ENCODE measurements at regions not wholly inside any gene's neighbourhood (a gene's known extent, or its start where the extent isn't known, plus 50 kb on each side); places are given as distances from the start of the nearest gene placed in this dataset.

DNA sequence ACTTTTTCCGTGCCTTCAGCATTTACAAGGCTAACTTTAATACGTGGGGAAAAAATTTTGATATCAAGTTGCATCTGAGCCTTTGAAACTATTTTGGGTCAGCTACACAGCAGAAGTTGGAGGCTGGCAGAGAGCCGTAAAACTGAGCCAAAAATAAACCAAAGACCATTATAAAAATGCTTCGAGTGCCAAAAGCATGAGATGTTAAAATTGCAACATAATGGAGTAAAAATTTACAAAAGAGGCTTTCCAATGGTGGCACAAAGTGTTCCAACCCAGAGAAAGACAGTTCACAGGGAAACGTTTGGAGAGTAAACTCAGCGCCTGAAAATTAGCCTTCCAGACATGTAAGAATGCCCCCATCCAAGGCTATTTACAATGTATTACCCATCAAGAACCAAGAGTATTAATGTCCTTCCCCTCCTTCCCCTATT, 190.3 kb downstream of the TLE1 start:
- DNase-seq = no peak
- H3K4me1 ChIP-seq (replicated peaks; ENCODE audit: insufficient read depth) = no peaks in the 10 kb centered on the region
- no peak overlapping the region for H3K4me3 ChIP-seq
- ChIA-PET CTCF (no interaction called here), POLR2A (ENCODE audit: unreplicated experiment) (interaction anchor here (0.6 kb wide), 1 partner anchor 110 kb away, joined by 4 read pairs; no protein-coding TSS in a partner anchor)
- intact Hi-C loops (cut with micrococcal nuclease; ENCODE audit: unreplicated experiment) = loop anchor here (10.0 kb wide), 1 partner anchor 184 kb away; no protein-coding TSS in a partner anchor
- H4K20me1 ChIP-seq (ENCODE audit: insufficient read depth) = no peaks in the 10 kb centered on the region
- H3K4me2 ChIP-seq = no peak overlapping the region
- H3K9me3 ChIP-seq (ENCODE audit: insufficient read depth, low read depth) = no peaks in the 10 kb centered on the region
- no peaks in the 10 kb centered on the region for H3K9me2 ChIP-seq (ENCODE audit: insufficient read depth)
- no peaks in the 10 kb centered on the region for H3K79me2 ChIP-seq (ENCODE audit: low read depth)
- no peak overlapping the region; the same call in 1 of the 2 replicates for H2AFZ ChIP-seq
- no peaks in the 10 kb centered on the region for H3K27me3 ChIP-seq (ENCODE audit: insufficient read depth, low read depth)
- TF ChIP-seq EZH2 (IDR thresholded peaks at IDR 0.05; ENCODE audit: low read depth) (no peak), CTCF (conservative IDR thresholded peaks at IDR 0.05) (no peak)
- no peak overlapping the region for H3K27ac ChIP-seq
- no peaks in the 10 kb centered on the region for H3K36me3 ChIP-seq (ENCODE audit: low read depth)
- BruUV-seq (replicated peaks) = no TSS peak
- H3F3A ChIP-seq (ENCODE audit: insufficient read depth, low read depth) = no peaks in the 10 kb centered on the region

GRCh38 chr9:81498576-81498975, 190.8 kb downstream of the TLE1 start:
- Histone ChIP-seq H3K4me2 (no peak overlapping the region), H3K36me3 (ENCODE audit: low read depth) (no peaks in the 10 kb centered on the region), H2AFZ (no peak overlapping the region), H3K27me3 (ENCODE audit: insufficient read depth, low read depth) (no peaks in the 10 kb centered on the region), H3F3A (ENCODE audit: insufficient read depth, low read depth) (no peaks in the 10 kb centered on the region), H3K79me2 (ENCODE audit: low read depth) (no peaks in the 10 kb centered on the region), H4K20me1 (ENCODE audit: insufficient read depth) (no peaks in the 10 kb centered on the region), H3K9me3 (ENCODE audit: insufficient read depth, low read depth) (no peaks in the 10 kb centered on the region), H3K27ac (no peak overlapping the region), H3K9me2 (ENCODE audit: insufficient read depth) (no peaks in the 10 kb centered on the region), H3K4me3 (no peak overlapping the region), H3K4me1 (replicated peaks; ENCODE audit: insufficient read depth) (peaks cover 4% of the 10 kb centered on the region; the same call in 1 of the 2 replicates)
- ChIA-PET POLR2A (ENCODE audit: unreplicated experiment) (no interaction called here), CTCF (no interaction called here)
- no peak for DNase-seq
- intact Hi-C loops (cut with micrococcal nuclease; ENCODE audit: unreplicated experiment) = loop anchor here (10.0 kb wide), 1 partner anchor 184 kb away; no protein-coding TSS in a partner anchor
- TF ChIP-seq EZH2 (IDR thresholded peaks at IDR 0.05; ENCODE audit: low read depth) = no peak
- no peak for TF ChIP-seq CTCF (conservative IDR thresholded peaks at IDR 0.05)
- BruUV-seq (replicated peaks) = no TSS peak

DNA sequence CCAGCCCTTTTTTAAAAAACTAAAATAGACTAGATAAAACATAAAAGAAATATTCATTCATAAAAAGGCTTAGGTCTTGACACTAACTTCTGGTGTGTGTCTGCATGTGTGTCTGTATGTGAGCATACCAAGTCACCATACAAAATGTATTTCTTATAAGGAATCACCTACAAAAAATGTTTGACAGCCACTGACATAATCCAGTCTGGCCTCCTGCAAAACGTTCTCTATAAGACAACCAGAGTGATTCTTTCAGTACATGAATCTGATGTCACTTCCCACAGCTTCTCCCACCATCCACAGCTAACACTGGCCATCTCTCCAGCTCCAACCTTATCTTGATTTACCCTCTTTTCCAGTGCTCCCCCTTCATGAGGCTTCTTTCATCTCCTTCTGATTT, 192.3 kb downstream of the TLE1 start:
- H3K27ac ChIP-seq = no peak overlapping the region
- CTCF ChIA-PET = no interaction called here
- H3K9me2 ChIP-seq (ENCODE audit: insufficient read depth) = no peaks in the 10 kb centered on the region
- H3K4me3 ChIP-seq = no peak overlapping the region
- intact Hi-C loops (cut with micrococcal nuclease; ENCODE audit: unreplicated experiment) = loop anchor here (10.0 kb wide), 1 partner anchor 182 kb away; no protein-coding TSS in a partner anchor
- DNase-seq = no peak
- POLR2A ChIA-PET (ENCODE audit: unreplicated experiment) = no interaction called here
- no peaks in the 10 kb centered on the region for H4K20me1 ChIP-seq (ENCODE audit: insufficient read depth)
- peaks cover 17% of the 10 kb centered on the region for H3K4me1 ChIP-seq (replicated peaks; ENCODE audit: insufficient read depth)
- H3F3A ChIP-seq (ENCODE audit: insufficient read depth, low read depth) = peaks cover 7% of the 10 kb centered on the region; the same call in 1 of the 2 replicates
- no peaks in the 10 kb centered on the region for H3K36me3 ChIP-seq (ENCODE audit: low read depth)
- BruUV-seq (replicated peaks) = no TSS peak
- H3K27me3 ChIP-seq (ENCODE audit: insufficient read depth, low read depth) = no peaks in the 10 kb centered on the region
- no peaks in the 10 kb centered on the region for H3K79me2 ChIP-seq (ENCODE audit: low read depth)
- no peaks in the 10 kb centered on the region for H3K9me3 ChIP-seq (ENCODE audit: insufficient read depth, low read depth)
- H3K4me2 ChIP-seq = no peak overlapping the region
- no peak overlapping the region for H2AFZ ChIP-seq
- TF ChIP-seq CTCF (conservative IDR thresholded peaks at IDR 0.05) (no peak), EZH2 (IDR thresholded peaks at IDR 0.05; ENCODE audit: low read depth) (no peak)
